DMS153 treated with DMSO at 0.1 percent for 48 hours (cell line): ENCODE measurements at regions not wholly inside any gene's neighbourhood (a gene's known extent, or its start where the extent isn't known, plus 50 kb on each side); places are given as distances from the start of the nearest gene placed in this dataset.

ENCODE experiments used
- DNase-seq: peaks from one replicate; lab custom pipeline; 2025; ENCODE audit not compliant: unreplicated experiment; lab: John Stamatoyannopoulos, UW

DNA sequence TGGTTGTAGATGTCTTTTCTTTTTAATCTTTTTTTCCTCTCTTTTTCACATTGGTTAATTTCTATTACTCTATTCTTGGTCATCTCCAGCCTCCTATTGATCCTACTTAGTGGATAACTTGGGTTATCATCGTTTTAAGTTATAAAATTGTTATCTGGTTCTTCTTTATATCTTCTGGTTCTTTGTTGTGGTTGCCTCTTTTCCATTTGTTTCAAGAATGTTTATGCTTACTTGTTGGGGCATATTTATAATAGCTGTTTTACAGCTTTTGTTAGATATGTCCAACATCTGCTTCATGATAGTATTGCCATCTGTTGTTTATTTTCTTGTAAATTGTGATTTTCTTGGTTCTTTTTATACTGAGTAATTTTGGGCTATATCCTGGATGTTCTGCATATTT lies 1429.6 kb downstream of the TBC1D22A start:
- no peak for DNase-seq

GRCh38 chr22:48188231-48188721 lies 1425.8 kb downstream of the TBC1D22A start:
- no peak for DNase-seq

DNA sequence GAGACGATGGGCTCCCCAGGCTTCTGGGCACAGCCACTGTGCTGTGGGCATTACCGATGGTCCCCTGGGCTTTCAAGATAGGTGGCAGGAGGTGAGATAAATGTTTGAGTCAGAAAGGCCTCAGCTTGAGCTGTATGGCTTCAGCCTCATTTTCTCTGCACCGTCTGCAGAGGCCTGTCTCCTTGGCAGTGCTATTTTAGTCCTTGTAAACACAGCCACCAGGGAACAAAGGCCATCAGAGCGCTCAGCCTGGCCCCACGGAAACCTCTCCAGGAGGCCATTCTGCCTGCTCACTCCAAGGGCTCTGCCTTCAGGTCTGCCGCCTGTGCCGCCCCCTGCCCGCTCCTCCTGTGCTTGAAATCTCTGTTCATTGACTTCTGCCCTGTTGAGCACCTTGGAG lies 1424.9 kb downstream of the TBC1D22A start:
- DNase-seq: no peak

GRCh38 chr22:48186146-48186790 lies 1423.8 kb downstream of the TBC1D22A start:
- DNase-seq: no peak

GRCh38 chr22:48185071-48186055 lies 1422.9 kb downstream of the TBC1D22A start:
- no peak for DNase-seq

- no peak for DNase-seq
Measured at GRCh38 chr22:48182846-48183805, 1420.7 kb downstream of the TBC1D22A start.

GRCh38 chr22:48182031-48182430 lies 1419.6 kb downstream of the TBC1D22A start:
- no peak for DNase-seq

- no peak for DNase-seq
Measured at GRCh38 chr22:48181263-48181955, 1419.0 kb downstream of the TBC1D22A start.

- DNase-seq: no peak
Measured at GRCh38 chr22:48180631-48181030, 1418.2 kb downstream of the TBC1D22A start.

DNA sequence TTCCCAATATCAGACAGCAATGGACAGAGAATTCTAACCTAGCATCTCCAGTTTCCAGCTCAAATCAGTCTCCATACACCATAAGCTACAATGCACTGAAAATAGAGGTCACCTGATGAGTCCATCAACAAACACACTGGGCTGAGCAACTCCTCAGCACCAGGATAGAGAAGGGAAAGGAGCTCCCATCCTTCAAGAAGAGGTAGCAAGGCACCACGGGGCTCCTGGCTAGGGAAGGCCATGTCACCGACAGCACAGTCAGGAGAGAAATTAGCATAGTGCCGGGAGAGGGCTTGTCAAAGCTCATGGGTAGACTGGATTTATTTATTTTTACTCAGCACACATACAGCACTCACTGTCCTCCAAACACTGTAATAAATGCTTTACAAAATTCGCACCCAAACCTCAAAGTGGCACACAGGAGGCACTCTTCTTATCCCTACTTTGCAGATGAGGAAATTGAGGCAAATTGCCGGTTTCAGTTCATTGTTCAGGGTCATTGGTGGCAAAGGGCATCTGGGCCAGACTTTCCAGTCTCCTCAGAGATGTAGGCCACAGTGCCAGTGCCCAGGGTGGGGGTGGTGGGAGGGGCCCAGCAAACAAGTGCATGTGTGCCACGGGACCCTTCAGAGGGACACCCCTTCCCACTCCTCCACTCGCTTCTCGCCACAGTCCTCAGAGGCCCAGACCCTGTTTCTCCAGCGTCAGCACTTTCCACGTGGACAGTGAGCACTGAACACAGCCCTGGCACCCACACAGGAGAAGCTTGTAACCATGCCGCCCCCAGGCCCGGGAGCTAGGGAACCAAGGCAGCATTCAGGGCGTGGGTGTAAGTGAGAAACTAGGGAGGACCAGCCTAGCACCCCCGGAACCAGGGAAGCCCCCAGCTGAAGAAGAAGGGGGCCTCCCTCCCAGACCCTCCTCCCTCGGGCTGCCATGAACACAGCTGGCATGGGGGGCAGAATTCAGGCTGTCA lies 1417.4 kb downstream of the TBC1D22A start:
- DNase-seq: no peak

DNA sequence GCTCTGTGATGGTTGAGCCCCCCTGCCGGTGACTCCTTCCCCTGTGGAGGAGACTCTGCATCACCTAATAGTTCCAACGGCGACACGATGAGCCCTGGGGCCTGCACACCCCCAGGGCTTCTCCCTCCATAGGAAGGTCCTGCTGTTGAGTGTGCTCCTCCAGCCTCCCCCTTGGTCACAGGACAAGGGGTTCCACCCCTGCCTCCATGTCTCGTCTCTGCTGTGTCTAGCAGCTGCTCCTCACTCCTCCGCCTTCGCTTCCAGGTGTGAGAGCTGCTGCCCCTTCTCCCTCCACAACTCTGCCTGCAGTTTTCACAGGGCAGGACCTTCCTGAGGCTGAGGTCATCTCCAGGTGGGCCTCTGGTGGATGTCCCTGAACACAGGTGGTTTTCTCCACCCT lies 1416.1 kb downstream of the TBC1D22A start:
- DNase-seq: no peak

DNA sequence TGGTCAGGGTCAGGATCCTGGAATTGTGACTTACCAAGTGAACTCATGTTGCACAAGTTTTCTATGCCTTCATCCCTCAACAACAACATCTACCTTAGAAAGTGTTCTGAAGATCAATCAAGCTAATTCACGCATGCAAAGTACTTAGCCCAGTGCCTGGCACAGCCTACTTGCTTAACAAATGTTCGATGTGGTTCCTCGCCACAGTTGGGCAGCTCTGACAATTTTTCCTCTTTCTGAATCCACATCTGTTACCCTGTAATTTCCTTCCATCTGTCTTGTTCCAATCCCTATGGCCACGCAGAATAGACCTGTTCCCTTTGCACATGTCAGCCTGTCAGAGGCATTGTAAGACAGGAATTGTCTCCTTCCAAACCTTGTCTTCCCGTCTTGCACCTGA lies 1415.2 kb downstream of the TBC1D22A start:
- DNase-seq: no peak

DNA sequence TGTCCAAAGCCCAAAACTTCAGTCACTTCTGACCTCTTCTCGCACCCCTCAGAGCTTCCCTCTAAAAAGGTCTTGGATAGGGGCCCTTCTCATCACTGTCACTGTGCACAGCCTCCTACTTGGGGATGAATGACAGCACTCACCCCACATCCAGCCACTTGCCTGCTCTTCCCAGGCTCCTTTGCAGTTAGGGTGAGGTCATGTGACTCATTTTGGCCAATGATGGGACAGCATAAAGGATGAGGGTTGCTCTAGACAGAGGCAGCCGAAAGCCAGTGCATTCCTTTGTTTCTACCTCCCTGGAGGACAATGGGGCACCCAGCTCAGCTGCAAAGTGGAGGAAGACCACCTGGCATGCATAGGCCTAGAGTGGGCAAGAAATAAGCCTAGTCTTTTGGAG lies 1413.3 kb downstream of the TBC1D22A start:
- DNase-seq: no peak

- DNase-seq: no peak
Measured at GRCh38 chr22:48173773-48174160, 1411.3 kb downstream of the TBC1D22A start.

- DNase-seq: no peak
Measured at GRCh38 chr22:48173061-48173772, 1410.8 kb downstream of the TBC1D22A start.

DNA sequence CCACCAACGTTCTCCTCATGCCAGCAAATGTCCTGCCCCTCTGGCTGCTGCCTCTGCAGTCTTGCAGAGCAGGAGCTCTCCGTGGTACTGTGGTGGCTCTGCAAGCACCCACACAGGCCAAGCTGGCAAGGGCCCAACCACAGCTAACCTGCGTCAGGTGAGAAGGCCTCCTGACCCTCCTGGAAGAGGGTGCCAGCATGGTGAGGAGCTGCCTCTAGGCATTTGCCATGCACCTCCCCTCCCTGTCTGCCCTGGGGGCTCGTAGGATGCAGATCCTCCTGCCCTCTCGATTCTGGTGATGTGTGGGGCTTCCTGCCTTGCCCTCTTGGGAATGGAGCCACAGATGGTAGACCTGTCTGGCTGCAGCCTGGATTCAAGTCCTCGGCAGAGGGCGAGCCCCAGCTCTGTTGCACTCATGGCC lies 1408.8 kb downstream of the TBC1D22A start:
- DNase-seq: no peak

- DNase-seq: no peak
Measured at GRCh38 chr22:48169227-48169626, 1406.8 kb downstream of the TBC1D22A start.

DNA sequence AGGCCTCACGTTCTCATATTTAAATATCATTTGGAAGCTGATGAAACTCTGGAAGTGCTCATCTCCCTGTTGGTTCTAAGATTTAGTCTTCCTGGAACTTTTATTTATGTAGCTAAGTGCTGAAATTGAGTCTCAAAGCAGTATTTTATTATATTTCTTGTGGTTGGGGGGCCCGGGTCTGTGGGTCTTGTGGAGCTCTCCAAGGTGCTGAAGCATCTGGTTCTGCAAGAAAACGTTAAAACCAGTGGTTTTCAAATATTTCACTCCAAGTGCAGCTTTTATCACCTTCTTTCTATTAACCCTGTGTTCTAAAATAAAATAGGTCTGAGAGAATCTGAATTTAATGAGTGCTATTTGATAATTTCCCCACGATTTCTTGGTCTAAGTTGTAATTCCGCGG lies 1404.8 kb downstream of the TBC1D22A start:
- DNase-seq: no peak

GRCh38 chr22:48161298-48161697 lies 1398.8 kb downstream of the TBC1D22A start:
- DNase-seq: no peak
